Duodenal mucosa (tissue), 2 donors: ENCODE measurements at regions not wholly inside any gene's neighbourhood (a gene's known extent, or its start where the extent isn't known, plus 50 kb on each side); places are given as distances from the start of the nearest gene placed in this dataset.
"Not testable (repeated sequence)": the region's sequence is repeated elsewhere in the genome, so short reads cannot be mapped to it uniquely, and the experiment has no call there.

Experiments used
- H3K27ac ChIP-seq: one replicate; pipeline ENCODE4 v1.7.0; 2013; ENCODE audit warnings: low read depth, low read length
- H3K27me3 ChIP-seq, 2 donors: one replicate each; pipeline ENCODE4 v1.7.0; 2013; ENCODE audit warnings: low read length in 2 of 2, control low read depth in 1 of 2; ENCODE audit not compliant: insufficient read depth in 2 of 2, control insufficient read depth in 1 of 2
- H3K36me3 ChIP-seq, 2 donors: one replicate each; pipeline ENCODE4 v1.7.0; 2013; ENCODE audit warnings: low read length in 2 of 2, control low read depth in 1 of 2; ENCODE audit not compliant: insufficient read depth in 2 of 2, control insufficient read depth in 1 of 2
- H3K4me1 ChIP-seq, 2 donors: one replicate each; pipeline ENCODE4 v1.7.0; 2013; ENCODE audit warnings: low read length in 2 of 2, control low read depth in 1 of 2; ENCODE audit not compliant: insufficient read depth in 2 of 2, control insufficient read depth in 1 of 2
- H3K4me3 ChIP-seq, 2 donors: one replicate each; pipeline ENCODE4 v1.7.0; 2013; ENCODE audit warnings: low read length in 2 of 2, low read depth in 1 of 2
- H3K9ac ChIP-seq, 2 donors: one replicate each; pipeline ENCODE4 v1.7.0; 2013; ENCODE audit warnings: low read length in 2 of 2, low read depth in 1 of 2
- H3K9me3 ChIP-seq, 2 donors: one replicate each; pipeline ENCODE4 v1.7.0; 2013; ENCODE audit warnings: low read length in 2 of 2, control low read depth in 1 of 2; ENCODE audit not compliant: control insufficient read depth in 1 of 2

DNA sequence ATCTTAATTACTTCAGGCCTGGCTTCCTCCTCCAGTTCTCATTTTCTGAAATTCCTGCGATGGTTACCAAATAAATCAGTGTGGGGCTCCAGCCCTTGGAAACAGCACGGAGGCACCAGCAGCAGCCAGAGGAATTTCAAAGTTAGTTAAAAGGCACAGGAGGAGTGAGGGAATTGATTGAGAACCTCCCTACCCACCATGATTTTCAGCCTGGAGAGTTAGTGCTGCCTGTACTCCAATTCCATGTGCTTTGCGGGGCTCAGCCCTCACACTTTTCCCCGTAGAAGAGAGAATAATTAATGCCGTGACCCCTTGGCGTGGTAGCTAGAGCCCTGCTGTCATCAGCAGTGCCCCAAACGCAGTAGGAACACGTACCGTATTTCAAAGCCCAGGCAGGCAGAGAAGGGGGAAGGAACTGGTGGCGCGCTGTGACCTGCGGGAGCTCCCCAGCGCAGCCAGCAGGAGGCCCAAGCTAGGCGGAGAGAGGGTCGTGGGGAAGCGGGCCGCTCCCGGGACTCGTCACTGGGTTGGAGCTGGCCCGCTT is 84.0 kb upstream of the IGFBP7 start:
- no peaks in the 10 kb centered on the region for H3K9me3 ChIP-seq
- no peak overlapping the region for H3K9ac ChIP-seq
- H3K27me3 ChIP-seq: peaks cover 0 to 4% of the 10 kb centered on the region in 2 donors
- no peaks in the 10 kb centered on the region for H3K36me3 ChIP-seq
- H3K4me3 ChIP-seq: no peak overlapping the region
- H3K4me1 ChIP-seq: peaks cover 0 to 8% of the 10 kb centered on the region in 2 donors
- H3K27ac ChIP-seq: no peak overlapping the region

DNA sequence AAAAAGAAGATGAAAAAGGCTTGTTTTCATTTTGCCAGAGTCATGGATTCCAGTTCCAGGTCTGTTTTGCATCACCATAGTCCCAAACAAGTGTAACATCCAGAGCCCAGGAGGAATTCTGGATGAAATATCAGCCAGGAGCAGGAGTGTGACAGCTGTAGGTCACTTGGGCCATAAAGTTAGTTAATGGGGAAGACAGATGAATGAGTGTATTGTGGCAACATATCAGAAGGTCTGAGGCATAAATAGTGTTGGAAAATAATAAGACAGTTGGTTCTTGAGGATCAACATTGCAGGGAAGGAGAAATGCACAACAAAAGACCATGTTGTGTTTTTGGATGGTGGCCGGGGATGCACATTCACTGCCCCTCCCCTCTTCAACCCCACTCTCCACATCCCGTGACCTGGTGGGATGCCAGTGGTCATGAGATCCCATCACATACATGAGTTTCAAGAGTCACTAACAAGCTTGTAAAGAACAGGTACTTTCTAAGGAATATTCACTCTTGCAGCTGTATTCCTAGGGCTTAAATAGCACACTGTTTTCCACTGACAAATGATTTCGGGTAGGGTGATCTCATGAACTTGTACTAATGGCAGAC is 83.1 kb upstream of the IGFBP7 start:
- no peak overlapping the region for H3K9ac ChIP-seq
- H3K36me3 ChIP-seq: no peaks in the 10 kb centered on the region
- peaks cover 0 to 8% of the 10 kb centered on the region in 2 donors for H3K4me1 ChIP-seq
- H3K27me3 ChIP-seq: peaks cover 0 to 4% of the 10 kb centered on the region in 2 donors
- H3K27ac ChIP-seq: no peak overlapping the region
- H3K9me3 ChIP-seq: no peaks in the 10 kb centered on the region
- H3K4me3 ChIP-seq: no peak overlapping the region

DNA sequence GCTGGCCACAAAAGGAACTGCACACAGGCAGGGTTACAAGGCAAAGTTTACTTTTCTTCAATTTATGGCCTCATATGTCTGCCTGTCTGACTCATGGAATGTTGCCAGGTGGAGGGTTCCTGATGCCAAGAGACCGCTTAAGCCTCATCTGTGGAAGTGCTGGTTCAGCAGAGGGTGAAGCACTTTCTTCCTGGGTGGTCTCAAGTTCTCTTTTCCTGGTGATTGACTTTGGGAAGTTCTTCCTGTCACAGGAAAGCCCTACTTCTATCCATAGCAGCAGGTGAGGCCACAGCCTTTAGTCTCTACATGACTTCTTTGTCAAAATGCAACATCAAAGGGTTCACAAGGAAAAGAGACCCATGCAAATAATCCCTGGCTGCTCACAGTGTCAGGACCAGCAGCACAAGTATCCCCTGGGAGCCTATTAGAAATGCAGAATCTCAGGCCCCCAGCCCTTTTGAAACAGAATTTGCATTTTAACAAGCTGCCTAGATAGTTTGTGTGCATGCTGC is 81.4 kb upstream of the IGFBP7 start:
- no peaks in the 10 kb centered on the region for H3K36me3 ChIP-seq
- H3K9ac ChIP-seq: no peak overlapping the region
- H3K27ac ChIP-seq: no peak overlapping the region

DNA sequence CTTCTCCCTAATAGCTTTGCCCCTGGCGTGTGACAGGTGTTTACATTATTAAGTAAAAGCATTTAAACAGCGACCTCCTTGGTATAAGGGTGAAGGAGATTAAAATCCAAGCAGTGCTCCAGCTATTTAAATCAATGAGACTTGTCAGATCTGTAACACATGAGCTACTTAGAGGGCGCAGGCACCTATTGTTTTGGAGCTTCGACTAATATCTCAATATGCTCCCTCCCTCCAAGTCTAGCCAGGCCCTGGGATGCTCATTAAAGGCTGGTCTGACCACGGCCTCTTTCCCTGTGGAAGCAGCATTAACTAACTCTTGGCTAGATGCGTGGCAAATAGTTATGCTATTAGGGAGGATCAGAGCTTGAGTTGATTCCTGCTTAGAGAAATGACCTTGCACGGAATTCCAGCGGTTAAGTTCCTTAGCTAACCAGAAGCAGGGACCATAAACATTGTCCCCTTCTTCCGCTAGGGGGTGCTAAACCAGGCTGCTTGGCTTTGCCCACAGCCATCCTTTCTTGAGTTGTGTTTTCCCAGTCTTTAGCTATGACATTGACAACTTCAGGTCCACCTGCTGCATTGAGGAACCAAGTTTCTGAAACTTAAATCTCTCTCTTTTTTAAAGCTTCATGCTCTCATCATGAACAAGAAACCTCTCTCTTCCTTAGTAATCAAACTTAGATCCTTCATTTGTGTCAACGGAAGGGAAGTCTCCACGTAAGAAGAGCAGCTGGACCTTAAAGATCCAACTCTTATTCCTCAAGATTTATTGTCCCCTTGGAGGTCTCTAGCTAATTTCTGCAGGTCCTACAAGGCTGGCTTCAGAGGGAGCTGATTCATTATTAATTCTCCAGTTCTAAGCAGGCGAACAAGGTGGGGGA is 80.7 kb upstream of the IGFBP7 start:
- H3K4me1 ChIP-seq: peaks cover 0 to 8% of the 10 kb centered on the region in 2 donors
- H3K36me3 ChIP-seq: no peaks in the 10 kb centered on the region
- no peaks in the 10 kb centered on the region for H3K9me3 ChIP-seq
- no peak overlapping the region for H3K9ac ChIP-seq
- no peak overlapping the region for H3K27ac ChIP-seq
- peaks cover 0 to 4% of the 10 kb centered on the region in 2 donors for H3K27me3 ChIP-seq
- H3K4me3 ChIP-seq: no peak overlapping the region

More for the DNA sequence above, 81.4 kb upstream of the IGFBP7 start:
- H3K4me1 ChIP-seq: peaks cover 0 to 8% of the 10 kb centered on the region in 2 donors
- no peak overlapping the region for H3K4me3 ChIP-seq
- H3K27me3 ChIP-seq: peaks cover 0 to 4% of the 10 kb centered on the region in 2 donors
- no peaks in the 10 kb centered on the region for H3K9me3 ChIP-seq

DNA sequence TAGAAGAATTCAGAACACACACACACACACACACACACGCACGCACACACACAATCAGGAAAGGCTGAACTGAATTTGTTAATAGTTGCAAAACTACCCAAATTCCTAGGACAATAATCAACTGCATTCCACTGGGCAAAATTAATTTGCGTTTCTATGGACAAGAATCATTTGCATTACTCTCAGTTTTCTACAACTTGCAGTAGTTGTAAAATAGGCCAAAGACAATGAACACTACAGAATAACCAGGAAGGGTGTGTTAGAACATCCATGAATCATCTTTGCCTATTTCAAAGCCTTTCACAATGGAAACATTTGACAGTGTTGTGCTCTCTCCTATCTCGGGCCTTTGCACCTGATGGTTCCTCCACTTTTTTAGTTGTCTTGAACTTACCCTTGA is 77.1 kb upstream of the IGFBP7 start:
- Histone ChIP-seq H3K27me3 (no peaks in the 10 kb centered on the region), H3K4me1 (peaks cover 0 to 8% of the 10 kb centered on the region in 2 donors), H3K36me3 (no peaks in the 10 kb centered on the region), H3K9me3 (no peaks in the 10 kb centered on the region), H3K27ac (no peak overlapping the region), H3K4me3 (no peak overlapping the region), H3K9ac (no peak overlapping the region)

DNA sequence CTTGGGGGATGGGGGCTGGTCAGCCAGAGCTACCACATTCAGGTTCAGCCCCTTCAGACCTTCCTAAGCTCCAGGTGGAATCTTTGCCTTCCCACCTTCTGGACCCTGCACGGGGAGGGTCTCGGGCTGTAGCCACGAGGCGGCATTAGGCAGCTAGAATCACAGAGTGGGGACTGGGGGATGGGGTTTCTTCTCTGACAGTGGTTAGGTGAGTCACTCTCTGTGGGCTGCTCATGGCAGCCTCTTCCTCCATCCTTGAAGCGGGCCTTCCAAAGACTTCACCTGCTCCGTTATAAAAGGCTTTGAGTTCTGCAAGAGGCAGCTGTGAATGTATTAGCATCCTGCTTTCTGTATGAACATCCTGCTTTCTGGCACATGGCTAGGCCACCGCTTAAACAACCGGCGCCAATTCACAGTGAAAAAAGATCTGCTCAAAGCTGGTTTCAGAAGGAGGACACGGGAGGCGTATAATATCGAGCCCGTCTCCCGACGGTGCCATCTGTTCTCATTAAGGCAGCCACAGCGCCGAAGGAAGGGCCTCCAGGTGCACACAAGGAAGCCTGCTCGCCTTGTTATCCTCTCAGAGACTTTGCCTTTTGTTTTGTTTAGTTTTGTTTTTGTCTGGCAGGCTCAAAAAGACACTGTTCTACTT is 74.3 kb upstream of the IGFBP7 start:
- Histone ChIP-seq H3K4me3 (no peak overlapping the region), H3K4me1 (no peaks in the 10 kb centered on the region), H3K36me3 (no peaks in the 10 kb centered on the region), H3K9me3 (no peaks in the 10 kb centered on the region), H3K9ac (no peak overlapping the region), H3K27ac (no peak overlapping the region), H3K27me3 (no peaks in the 10 kb centered on the region)

GRCh38 chr4:57182132-57182874 is 72.1 kb upstream of the IGFBP7 start:
- Histone ChIP-seq H3K9me3 (no peaks in the 10 kb centered on the region), H3K4me1 (no peaks in the 10 kb centered on the region), H3K27ac (no peak overlapping the region), H3K36me3 (no peaks in the 10 kb centered on the region), H3K27me3 (no peaks in the 10 kb centered on the region), H3K9ac (no peak overlapping the region), H3K4me3 (no peak overlapping the region)

DNA sequence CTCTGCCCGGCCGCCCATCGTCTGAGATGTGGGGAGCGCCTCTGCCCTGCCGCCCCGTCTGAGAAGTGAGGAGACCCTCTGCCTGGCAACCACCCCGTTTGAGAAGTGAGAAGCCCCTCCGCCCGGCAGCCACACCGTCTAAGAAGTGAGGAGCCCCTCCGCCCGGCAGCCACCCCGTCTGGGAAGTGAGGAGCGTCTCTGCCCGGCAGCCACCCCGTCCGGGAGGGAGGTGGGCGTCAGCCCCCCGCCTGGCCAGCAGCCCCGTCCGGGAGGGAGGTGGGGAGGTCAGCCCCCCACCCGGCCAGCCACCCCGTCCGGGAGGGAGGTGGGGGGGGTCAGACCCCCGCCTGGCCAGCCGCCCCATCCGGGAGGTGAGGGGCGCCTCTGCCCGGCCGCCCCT is 63.0 kb upstream of the IGFBP7 start:
- H3K4me1 ChIP-seq, H3K4me3 ChIP-seq, H3K9ac ChIP-seq, H3K27me3 ChIP-seq, H3K36me3 ChIP-seq, H3K27ac ChIP-seq, H3K9me3 ChIP-seq: not testable (repeated sequence)

DNA sequence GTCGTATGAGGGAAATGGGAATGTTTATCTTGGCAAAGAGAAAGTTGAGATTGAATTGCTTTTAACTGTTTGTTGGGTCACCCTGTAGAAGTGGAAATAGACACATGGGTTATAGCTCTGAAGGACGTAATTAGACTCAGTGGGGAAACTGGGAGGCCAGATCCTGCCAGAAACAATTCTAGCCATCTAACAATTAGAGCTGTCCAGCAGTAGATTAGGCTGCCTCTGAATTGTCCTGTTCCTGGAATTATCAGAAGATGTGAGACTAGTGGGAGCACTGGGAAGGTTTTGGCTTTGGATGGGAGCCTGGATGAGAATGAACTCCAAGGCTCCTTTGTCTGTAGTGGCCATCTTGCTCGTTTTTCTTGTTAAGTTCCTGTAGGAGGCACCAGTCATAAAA is 61.9 kb upstream of the IGFBP7 start:
- no peak overlapping the region for H3K27ac ChIP-seq
- no peak overlapping the region for H3K4me3 ChIP-seq
- H3K4me1 ChIP-seq: no peaks in the 10 kb centered on the region
- no peak overlapping the region for H3K9ac ChIP-seq
- H3K27me3 ChIP-seq: no peaks in the 10 kb centered on the region
- H3K9me3 ChIP-seq: no peaks in the 10 kb centered on the region
- no peaks in the 10 kb centered on the region for H3K36me3 ChIP-seq
